ENCODE measurements at regions not wholly inside any gene's neighbourhood (a gene's known extent, or its start where the extent isn't known, plus 50 kb on each side); places are given as distances from the start of the nearest gene placed in this dataset.
"Not testable (repeated sequence)": the region's sequence is repeated elsewhere in the genome, so short reads cannot be mapped to it uniquely, and the experiment has no call there.

DNA sequence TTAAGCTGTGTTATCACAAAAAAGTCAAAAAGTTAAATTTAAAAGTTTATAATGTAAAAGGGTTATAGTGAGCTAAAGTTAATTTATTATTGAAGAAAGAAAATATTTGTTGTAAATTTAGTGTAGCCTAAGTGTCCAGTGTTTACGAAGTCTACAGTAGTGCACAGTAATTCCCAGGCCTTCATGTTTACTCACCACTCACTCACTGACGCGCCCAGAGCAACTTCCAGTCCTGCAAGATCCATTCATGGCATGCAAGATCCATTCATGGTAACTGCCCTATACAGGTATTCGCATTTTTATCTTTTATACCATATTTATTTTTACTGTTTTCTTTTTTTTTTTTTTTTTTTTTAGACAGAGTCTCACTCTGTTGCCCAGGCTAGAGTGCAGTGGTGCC is 69.5 kb downstream of the TPRA1 start:
- DNase-seq: no peak

DNA sequence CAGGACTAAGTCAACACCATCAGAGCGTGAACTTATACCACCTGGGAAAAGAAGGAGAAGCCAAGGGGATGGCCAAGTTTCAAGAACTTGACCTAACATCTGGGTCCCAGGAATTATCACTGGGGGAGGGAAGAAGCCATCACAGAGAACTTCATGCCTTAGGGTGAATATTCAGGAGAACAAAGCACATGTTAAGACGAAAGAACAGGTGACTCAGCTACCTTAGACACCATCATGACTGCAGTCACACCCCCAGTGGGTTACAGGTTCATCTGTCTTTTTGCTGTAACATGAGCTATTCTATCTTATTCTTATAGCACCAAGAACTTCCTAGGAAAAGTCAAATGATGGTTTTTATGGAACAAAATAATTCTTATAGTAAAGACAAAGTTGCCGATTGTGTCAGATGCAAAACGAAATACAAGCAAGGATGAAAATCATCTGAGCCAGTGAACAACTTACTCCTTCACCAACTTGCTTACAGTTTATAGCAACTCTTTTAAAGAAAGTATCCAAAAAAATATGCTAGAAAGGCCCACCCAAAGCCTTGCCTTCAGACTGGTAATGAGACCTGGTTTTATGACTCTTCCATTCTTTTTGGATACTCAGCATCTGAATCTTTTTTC is 72.0 kb downstream of the TPRA1 start:
- no peak for DNase-seq

DNA sequence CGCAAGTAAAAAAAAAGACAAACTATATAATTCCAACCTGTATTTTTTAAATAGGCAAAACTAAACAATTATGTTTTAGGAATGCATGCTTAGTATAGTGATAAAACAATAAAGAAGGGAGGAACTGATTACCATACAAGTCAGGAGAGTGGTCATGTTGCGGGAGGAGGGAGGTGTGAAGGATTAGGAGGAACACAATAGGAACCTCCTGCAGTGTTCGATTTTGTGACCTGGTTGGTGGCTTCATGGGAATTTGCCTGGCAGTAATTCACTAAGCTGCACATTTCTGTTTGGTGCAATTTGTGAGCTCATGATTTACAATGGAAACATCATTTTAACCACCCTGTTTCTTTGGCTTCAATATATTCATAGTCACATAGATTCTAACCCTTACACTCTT is 78.3 kb downstream of the TPRA1 start:
- DNase-seq: no peak

DNA sequence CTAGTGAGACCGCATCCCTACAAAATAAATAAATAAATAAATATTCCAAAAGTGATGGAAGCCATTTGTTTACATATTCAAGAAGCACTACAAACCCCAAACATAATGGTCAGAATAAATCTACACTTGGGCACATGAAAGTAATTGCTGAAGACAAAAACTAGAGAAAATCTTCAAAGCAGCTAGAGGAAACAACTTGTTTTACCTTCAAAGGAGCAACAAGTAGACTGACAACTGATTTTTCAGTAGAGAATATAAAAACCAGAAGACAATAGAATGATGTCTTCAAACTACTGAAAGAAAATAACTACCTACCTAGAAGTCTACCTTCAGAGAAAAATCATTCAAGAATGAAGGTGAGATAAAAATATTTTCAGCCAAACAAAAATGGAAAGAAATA is 89.4 kb downstream of the TPRA1 start:
- no peak for DNase-seq

DNA sequence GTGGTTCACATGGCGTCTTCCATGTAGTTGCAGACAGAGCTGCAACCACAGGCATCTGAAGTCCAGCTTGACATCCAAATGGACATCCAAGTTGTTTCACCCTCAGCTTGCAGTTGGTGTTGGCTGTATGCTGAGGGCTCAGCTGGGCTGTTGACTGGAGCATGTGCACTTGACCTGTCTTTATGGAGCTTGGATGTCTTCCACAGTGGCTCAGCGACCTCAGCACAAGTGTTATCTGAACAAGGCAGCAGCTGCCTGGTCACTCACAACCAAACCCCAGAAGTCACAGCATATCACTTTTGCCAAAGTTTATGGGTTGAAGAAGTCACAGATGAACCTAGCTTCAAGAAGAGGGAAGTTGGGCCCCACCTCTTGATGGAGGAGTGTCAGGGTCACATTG is 92.9 kb downstream of the TPRA1 start:
- DNase-seq: no peak

DNA sequence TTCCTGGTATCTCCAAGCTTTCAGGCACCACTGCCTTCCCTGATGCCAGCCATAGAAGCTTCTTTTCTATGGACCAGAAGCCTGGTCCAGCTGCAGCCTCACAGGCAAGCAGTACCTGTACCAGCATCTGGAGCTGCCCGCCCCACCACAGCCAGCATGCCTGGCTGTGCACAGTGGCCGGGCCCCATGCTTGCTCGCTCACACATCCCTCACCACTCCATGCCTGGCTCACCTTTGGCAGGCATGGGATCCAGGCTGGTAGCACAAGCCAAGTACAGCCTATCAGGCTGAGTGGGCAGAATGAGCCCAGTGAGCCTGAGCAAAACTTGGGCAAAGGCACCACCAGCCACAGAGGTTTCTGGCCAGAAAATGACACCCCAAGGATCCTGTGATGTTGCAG is 93.4 kb downstream of the TPRA1 start:
- no peak for DNase-seq

DNA sequence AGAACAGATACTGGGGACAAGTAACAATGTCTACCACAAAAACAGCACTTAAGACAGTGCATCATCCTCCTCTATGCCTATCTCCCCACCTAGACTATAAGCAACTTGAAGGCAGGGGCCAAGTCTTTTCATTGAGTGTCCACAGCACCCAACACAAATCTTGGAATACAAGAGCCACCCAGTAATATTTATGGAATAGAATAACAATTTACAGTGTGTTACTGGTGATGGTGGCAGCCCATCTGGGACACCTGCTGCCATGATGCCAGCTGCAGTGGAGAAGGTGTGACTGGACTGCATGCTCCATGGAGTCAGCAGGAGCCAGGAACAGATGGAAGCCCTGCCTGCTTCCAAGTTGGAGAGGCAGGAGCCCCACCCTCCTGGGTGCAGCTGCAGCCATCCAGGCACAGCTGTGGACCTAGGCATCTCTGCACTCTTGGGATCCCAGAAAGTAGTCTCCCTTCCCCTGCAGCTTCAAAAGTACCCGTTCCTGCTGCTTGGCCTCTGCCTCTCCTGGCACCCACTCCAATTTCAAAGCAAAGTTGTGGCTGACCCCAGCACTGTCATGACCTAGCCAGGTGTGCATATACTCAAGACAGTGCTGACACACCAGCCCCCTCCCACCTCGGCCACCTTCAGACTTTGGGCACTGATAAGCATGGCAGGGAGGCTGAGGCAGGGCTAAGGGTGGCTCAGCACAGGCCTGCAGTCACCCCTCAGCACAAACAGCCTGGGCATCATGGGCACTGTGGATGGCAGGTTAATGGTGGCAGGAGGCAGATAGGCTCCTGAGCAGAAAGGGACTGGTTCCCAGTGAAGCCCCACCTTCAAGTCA is 94.5 kb downstream of the TPRA1 start:
- no peak for DNase-seq

DNA sequence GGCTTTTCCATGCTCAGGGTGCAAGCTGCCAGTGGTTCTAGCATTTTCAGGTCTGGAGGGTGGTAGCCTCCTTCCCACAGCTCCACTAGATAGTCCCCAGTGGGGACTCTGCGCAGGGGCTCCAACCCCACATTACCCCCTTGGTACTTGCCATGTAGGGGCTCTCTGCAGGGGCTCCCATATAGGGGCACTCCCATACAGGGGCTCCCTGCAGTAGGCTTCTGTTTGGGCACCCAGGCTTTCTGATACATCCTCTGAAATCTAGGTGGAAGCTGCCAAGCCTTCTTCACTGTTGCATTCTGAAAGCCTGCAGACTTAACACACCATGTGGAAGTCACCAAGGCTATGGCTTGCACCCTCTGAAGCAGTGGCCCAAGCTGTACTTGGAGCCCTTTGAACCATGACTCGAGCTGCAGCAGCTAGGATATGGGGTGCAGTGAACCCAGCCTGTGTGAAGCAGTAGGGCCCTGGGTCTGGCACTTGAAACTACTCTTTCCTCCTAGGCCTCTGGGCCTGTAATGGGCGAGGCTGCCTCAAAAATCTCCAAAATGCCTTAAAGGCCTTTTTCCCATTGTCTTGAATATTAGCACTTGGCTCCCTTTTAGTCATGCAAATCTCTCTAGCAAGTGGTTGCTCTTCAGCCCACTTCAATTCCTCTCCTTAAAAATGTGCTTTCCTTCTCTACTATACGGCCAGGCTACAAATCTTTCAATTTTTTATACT is 96.4 kb downstream of the TPRA1 start:
- DNase-seq: no peak

DNA sequence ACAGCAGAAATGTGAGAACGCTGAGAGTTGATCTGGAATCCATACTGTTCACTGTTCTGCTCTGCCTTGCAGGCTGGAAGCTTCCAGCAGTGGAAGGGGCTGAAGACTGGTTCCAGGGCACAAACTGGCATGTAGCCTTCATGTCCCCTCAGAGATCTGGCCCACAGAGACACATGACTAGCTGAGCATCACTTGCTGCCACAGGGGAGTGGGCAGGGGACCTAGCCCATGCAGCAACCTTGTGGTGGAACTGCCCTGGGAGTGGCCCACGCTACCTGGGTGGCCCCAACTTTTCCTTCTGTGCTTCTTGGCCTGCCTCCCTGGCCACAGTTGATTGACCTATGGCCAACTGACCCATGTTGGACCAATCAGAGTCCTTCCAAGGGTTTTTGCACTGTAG is 98.1 kb downstream of the TPRA1 start:
- no peak for DNase-seq

DNA sequence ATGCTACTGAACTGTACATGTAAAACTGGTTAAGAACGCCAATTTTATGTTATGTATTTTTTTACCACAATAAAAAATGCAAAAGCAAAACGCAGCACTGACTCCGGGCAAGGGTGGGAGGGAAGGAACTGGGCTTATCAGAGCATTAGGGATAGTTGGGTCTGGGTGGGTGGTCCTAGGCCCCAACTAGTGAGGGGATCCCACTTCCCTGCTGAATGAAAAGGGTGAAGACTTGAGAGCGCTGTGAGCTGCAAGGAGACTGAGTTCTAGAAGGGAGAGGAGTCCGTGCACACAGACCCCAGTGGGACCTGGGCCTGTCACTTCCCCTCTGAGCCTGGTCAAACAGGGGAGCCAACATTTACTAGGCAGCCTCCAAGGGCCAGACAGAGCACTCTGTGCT is 98.6 kb downstream of the TPRA1 start:
- no peak for DNase-seq

DNA sequence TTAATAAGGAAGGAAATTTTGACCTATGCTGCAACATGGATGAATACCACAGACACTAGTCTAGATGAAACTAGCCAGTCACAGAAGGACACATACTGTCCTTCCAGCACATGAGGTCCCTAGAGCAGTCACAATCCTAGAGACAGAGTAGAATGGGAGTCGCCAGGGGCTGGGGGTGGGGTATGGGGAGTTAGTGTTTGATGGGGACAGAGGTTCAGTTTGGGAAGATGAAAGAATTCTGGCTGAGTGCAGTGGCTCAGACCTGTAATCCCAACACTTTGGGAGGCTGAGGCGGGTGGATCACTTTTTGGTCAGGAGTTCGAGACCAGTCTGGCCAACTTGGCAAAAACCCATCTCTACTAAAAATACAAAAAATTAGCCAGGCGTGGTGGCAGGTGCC is 99.2 kb downstream of the TPRA1 start:
- no peak for DNase-seq

DNA sequence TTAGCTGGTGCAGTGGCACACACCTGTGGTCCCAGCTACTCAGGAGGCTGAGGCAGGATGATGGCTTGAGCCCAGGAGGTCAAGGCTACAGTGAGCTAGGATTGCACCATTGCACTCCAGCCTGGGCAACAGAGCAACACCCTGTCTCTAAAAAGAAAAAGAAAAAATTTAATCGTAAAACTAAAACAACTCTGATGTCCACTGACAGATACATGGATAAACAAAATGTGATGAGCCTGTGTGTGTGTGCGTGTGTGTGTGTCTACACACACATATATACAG is 99.6 kb downstream of the TPRA1 start:
- not testable (repeated sequence) for DNase-seq

DNA sequence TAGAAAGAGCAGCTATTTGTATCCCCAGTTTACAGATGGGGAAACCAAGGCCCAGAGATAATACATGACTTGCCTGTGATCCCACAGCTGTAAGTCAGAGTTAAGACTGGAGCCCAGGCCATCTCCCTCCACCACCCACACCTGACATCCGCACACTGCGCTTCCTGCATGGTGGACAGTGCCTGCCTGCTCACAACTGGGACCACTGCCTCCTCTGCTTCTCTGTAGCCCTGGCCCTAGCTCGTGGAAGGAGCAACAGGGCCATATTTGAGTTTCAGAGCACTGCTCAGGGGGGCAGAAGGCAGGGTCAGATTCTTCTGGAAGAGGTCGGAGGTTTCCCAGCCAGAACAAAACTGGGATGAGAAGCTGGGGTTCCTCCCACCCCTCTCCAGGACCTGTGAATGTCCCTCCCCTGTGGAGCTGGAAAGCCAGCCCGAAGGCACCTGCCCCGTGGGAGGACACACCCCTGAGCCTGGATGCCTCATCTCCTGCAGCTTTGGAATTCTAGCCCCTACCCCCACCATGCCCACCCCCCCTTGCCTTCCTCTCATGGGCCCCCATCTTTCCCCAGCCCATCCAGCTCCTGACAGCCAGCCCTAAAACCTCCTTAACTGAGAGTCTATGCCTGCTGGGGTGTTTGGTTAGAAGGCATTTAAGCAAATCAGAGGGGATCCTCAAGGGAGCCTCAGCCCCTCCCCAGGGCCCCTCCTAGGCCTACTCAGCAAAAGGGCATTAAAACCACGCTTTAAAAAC is 100.1 kb downstream of the TPRA1 start:
- DNase-seq: no peak

DNA sequence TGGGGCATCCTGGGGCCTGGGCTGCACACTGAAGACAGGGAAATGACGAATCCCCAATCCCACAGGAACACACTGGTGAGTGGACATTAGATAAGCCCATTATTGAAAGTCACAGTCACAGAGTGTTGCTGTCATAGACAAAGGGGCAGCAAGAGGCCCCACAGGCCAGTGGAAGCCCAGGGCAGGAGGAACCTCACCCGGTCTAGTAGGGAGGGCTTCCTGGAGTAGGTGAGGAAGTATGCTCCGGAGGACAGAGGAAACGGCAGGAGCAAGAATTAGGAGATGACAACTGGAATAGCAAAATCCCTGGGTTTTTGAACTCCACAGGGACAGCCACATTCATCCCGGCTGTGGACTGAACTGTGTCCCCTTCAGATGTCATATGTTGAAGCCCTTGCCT is 101.2 kb downstream of the TPRA1 start:
- no peak for DNase-seq

DNA sequence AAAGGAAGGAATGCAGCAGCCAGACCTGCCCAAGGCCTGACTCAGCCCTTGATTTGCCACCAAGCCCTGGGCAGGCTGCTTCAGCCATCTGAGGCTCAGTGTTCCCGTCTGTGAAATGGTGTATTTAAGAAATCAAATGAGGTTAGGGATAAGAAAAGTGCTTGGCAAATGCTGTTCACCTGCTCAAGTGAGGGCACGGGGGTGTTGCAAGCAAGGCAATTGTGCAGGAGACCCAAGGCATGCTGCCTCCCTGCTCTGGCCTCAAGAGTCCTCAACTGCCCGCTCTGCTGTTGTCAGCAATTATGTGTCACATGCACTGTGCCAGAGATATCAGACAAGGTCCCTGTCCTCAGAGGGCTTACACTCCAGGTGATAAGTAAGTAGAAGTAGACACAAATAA is 101.8 kb downstream of the TPRA1 start:
- no peak for DNase-seq

DNA sequence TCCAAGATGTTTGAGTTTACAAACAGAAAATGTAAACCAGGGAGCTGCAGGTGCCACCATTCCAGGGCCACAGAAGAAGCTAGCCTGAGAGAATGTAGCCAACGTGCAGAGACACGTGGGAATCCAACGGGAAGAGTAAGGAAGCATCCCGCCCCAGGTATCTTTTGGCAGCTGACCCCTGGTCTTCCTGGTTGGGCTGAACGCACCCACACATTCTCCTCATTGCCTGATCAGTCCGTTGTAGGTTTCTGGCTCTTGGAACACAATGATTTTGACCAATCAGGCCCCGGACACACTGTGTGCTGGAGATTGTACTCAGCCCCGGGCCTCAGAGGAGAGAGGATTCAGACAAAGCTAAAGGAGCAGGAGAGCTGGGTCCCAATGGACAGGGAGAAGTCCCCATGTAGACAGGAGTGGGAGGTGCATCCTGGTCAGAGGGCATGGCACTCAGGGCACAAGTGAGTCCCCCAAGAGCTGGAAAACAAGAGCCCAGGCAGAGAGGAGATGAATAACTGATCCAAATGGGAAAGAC is 102.3 kb downstream of the TPRA1 start:
- no peak for DNase-seq

DNA sequence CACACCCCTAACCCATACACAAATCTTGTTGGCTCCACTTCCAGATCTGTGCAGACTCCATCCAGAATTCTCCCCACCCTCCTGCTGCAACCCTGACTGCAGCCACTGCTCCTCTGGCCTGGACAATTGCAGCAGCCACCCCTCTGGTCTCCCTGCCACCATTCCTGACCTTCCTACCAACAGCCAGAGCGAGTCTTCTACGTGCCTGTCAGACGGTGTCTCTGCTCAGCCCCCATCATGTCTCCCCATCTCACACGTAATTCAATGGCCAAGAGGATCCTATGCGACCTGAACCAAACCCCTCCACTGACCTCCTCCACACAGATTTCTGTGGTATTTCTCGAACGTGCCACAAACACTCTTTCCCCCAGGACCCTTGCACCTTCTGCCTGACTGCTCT is 103.3 kb downstream of the TPRA1 start:
- no peak for DNase-seq

DNA sequence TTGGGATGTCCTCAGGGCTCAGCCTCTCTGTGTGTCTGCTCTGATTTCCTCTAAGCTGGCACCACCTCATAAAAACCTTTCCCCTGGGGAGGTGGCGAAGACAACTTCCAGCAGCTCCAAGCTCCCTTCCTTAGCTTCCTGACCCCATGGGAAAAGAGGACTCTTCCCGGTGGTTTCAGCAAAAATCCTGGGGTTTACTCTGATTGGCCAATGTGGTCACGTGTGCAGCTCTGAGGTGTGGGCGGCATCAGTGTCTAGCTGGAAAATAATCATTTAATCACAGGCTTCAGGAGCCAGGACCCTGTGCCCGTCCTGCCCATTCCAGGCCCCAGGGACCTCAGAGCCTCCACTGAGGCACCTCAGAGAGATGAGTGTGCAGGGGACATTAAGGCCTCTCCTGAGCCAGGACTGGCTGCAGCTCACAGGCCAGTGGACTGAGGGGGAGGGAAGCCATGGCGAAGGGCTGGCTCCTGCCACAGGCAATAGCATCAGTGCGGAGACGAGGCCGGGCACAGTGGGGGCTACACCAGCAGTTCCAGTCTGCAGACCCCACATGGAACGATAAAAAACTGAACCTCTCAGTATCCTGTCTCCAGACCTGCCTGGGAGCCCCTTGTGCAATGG is 104.1 kb downstream of the TPRA1 start:
- no peak for DNase-seq

DNA sequence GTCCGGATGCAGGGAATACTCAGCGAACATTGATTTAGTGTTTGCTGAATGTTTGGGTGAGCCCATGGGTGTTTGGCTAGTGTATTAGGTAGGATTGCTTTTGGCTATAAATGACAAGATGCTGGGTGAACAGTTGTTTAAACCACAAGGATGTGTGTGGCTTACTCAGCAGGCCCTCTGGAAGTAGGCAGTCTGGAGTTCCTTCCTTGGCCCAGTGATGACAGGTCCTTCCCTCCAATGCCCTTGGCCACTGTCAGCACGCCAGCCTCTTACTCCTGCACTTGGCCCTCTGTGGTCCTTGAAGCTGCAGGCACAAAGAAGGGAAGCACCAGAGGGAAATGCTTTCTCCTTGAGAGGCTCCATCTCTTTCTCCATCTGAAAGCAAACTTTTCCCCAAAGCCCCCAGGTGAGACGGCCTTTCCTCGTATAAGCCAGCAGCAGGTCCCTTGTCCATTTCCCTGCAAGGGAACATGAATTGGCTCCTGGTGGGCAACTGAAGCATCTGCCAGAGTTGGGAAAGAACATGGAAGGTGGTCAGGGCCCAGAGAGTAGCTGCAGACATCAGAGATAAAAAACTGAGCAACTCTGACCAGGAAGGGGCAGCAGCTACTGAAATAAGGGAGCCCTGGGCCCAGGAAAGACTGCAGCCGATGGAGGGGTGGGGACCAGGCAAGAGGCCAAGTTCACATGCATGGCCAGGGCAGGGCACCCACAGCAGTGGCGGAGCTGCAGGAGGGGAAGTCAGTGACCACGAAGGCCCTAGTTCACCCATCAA is 105.0 kb downstream of the TPRA1 start:
- DNase-seq: no peak

DNA sequence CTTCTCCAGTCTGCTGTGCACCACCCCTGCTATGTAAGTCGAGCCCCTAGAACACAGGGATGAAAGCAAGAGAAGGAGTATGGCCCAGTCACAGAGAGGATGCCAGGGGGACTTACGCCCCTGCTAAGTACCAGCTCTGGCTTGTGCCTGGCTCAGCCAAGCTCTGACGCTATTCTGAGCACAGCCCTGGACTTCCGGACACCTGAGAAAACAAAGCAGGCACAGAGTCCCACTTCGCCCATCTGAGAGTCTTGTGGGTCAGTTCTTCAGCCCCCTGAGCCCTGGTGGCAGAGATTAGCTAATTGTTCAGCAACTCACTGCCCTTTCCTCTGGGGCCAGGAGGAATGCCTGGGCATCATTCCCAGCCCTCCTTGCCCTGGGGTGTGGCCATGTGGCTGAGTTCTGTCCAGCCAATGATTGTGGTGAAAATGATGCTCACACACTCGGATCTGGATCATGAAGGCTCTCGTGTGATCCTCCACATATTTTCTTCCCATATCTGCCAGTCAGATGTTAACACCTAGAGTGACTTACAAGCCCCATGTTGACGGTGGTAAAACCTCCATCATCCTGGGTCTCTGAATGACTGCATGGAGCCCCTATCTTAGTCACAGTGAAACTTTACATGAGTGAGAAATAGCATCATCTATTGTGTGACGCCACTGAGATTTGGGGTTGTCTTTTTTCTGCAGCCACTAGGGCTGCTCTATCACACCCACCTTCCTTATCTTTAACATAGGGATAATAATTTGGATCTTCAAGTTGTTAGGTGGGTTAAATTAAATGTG is 105.7 kb downstream of the TPRA1 start:
- DNase-seq: no peak
